Aorta (tissue), 5 donors: ENCODE measurements at regions not wholly inside any gene's neighbourhood (a gene's known extent, or its start where the extent isn't known, plus 50 kb on each side); places are given as distances from the start of the nearest gene placed in this dataset.

Experiments used
- ATAC-seq: fragments of 200-7000 bp; cut with Tn5 transposase; one replicate; pipeline ENCODE4 v1.9.1; 2022; ENCODE audit warnings: moderate library complexity; ENCODE audit not compliant: low FRiP score
- DNase-seq, 2 donors: peaks; one replicate each; pipeline ENCODE4 v3.0.0-alpha.2; 2020
- H3K27ac ChIP-seq, 2 donors: one replicate each; pipeline ENCODE4 v1.5.1; 2013; ENCODE audit warnings: low read length in 2 of 2, mild to moderate bottlenecking in 2 of 2, moderate library complexity in 2 of 2, control low read depth in 1 of 2, inconsistent platforms in 1 of 2, low read depth in 1 of 2
- H3K27me3 ChIP-seq, 2 donors: one replicate each; pipeline ENCODE4 v1.6.1; 2013; ENCODE audit warnings: control low read depth in 1 of 2, low read length in 1 of 2, mild to moderate bottlenecking in 1 of 2, moderate library complexity in 1 of 2; ENCODE audit not compliant: insufficient read depth in 2 of 2, control insufficient read depth in 1 of 2
- H3K36me3 ChIP-seq, 2 donors: one replicate each; pipeline ENCODE4 v1.6.1; 2013; ENCODE audit warnings: control low read depth in 1 of 2, low read length in 1 of 2, mild to moderate bottlenecking in 1 of 2; ENCODE audit not compliant: insufficient read depth in 2 of 2, control insufficient read depth in 1 of 2
- H3K4me1 ChIP-seq, 2 donors: one replicate each; pipeline ENCODE4 v1.6.1; 2013; ENCODE audit warnings: low read length in 2 of 2, control low read depth in 1 of 2, mild to moderate bottlenecking in 1 of 2, moderate library complexity in 1 of 2; ENCODE audit not compliant: insufficient read depth in 2 of 2, control insufficient read depth in 1 of 2
- H3K4me3 ChIP-seq, 2 donors: one replicate each; pipeline ENCODE4 v1.5.1; 2013; ENCODE audit warnings: low read length in 2 of 2, control low read depth in 1 of 2, mild to moderate bottlenecking in 1 of 2
- H3K9me3 ChIP-seq: one replicate; pipeline ENCODE4 v1.6.1; 2013; ENCODE audit warnings: mild to moderate bottlenecking, low read length; ENCODE audit not compliant: control insufficient read depth
- WGBS, 2 donors: extraction: QIAGEN DNeasy Blood & Tissue Kit; methylation state at CpG; one replicate each; pipeline ENCODE4 v1.1.7; 2013; 5-methylcytosine and 5-hydroxymethylcytosine counted together
- intact Hi-C, 2 donors: fragments of 100-400 bp; cut with DNase I; formaldehyde crosslinking; loops; one replicate each; pipeline versions ENCODE4 v1.14.2 to v1.15.0; 2022
- donor health status: healthy with polysubstance abuse.
- donor health status: Bipolar disorder and iron deficiency.
- donor health status: DM: no; HTN: no; CAD: no.
- donor health status: DM: no; HTN: no; CAD: no.
- donor health status: DM: yes; HTN: yes; CAD: no.

DNA sequence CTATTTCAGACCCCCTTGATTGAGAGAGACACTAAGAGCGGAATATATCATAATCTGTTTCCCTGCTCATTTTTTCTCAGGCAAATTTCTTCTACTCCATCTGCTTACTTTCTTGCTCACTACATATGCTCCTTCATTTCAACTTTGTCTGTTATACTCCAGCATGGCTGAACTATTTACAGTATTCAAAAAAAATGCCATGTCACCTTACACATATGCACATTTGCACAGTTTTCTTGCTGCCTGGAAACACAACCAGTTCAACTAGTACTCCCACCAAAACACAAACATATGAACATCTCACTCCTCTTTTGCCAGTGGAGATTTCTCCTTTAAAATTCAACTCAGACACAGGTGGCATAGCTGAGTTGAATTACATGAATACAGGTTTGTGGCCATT is 1142.1 kb upstream of the CADM2 start:
- Histone ChIP-seq H3K36me3 (no peaks in the 10 kb centered on the region), H3K4me1 (no peaks in the 10 kb centered on the region), H3K9me3 (peaks cover 3% of the 10 kb centered on the region), H3K4me3 (no peak overlapping the region), H3K27me3 (no peaks in the 10 kb centered on the region), H3K27ac (no peak overlapping the region)
- intact Hi-C loops = no loop called here
- DNase-seq (no peak), ATAC-seq (no peak)
- WGBS, 2 donors = 84 to 90% methylated on average over 1 of the region's 1 CpG

DNA sequence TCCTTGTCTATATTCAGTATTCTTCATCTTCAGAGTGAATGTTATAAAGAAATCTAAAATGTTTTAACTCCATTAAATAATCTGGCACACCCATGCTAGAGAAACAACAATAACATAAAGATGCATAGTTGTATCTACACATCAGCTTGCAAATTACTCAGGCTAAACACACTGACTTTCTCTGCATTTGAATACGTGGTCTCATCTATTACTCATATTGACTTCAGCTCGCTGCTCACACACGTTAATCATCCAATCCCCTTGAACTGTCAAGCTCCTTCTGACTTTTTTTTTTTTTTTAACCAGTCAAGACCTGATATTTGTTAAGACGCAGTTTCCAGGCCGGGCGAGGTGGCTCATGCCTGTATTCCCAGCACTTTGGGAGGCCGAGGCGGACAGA is 1137.3 kb upstream of the CADM2 start:
- Histone ChIP-seq H3K36me3 (no peaks in the 10 kb centered on the region), H3K27me3 (no peaks in the 10 kb centered on the region), H3K27ac (no peak overlapping the region), H3K4me1 (no peaks in the 10 kb centered on the region), H3K9me3 (peaks cover 1% of the 10 kb centered on the region), H3K4me3 (no peak overlapping the region)
- no peak for ATAC-seq
- intact Hi-C loops = no loop called here
- DNase-seq = no peak
- 76 to 78% methylated on average over 8 of the region's 8 CpGs for WGBS, 2 donors

DNA sequence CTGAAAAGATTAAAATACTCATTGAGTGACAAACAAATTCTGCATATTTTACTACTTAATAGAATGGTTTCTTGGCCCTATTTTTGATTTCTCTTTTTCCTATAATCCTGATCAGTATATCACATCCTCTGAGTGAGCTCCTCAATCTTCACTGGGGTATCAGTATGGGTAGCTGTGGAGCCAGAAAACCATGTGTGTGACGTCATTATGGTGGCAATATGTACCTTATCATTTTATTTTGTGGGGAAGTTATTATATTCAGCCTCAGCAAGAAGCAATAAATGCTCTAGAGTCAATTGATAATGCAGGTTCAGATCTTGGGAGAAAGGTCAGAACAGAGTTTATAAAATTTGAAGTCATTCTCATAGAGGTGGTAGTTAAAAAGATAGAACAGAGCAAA is 1135.7 kb upstream of the CADM2 start:
- ATAC-seq (no peak), DNase-seq (no peak)
- WGBS, 2 donors = 39 to 47% methylated on average over 1 of the region's 1 CpG
- H3K27me3 ChIP-seq = no peaks in the 10 kb centered on the region
- no peaks in the 10 kb centered on the region for H3K4me1 ChIP-seq
- H3K4me3 ChIP-seq = no peak overlapping the region
- H3K9me3 ChIP-seq = no peaks in the 10 kb centered on the region
- no peaks in the 10 kb centered on the region for H3K36me3 ChIP-seq
- intact Hi-C loops = no loop called here
- H3K27ac ChIP-seq = no peak overlapping the region

DNA sequence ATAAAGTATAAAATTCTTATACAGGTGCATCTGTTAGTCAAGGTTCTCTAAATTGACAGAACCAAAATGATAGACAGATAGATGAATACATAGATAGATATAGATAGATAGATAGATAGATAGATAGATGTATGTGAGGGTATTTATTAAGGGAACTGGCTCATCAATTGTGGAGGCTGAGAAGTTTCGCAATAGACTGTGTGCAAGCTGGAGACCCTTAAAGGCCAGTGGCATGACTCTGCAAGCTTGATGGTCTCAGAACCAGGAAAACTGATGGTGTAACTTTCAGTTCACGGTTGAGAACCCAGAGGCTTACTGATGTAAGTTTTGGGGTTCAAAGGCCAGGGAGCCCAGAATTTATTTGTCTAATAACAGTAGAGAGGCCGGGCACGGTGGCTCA is 1123.7 kb upstream of the CADM2 start:
- intact Hi-C loops = no loop called here
- WGBS, 2 donors = 90 to 92% methylated on average over 4 of the region's 4 CpGs
- no peaks in the 10 kb centered on the region for H3K36me3 ChIP-seq
- H3K4me3 ChIP-seq = no peak overlapping the region
- H3K27me3 ChIP-seq = no peaks in the 10 kb centered on the region
- DNase-seq (no peak), ATAC-seq (no peak)
- H3K27ac ChIP-seq = no peak overlapping the region
- no peaks in the 10 kb centered on the region for H3K9me3 ChIP-seq
- H3K4me1 ChIP-seq = no peaks in the 10 kb centered on the region

DNA sequence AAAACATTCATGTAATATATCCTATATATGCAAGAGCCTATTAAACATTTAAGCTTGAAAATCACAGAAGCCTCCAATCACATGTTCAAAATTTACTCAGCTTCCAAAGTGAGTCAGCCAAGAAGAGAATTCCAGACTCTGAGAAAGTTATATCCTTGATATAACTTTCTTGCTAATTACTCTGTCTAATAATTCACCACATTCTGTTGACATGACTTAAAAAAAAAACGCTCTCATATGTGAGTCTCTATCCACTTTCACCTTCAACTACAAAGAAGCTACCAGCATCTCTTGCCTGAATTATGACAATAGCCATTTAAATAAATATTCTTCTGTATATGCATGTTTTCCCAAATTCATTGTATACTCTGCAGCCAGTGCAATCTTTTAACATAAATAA is 1116.3 kb upstream of the CADM2 start:
- intact Hi-C loops = no loop called here
- H3K36me3 ChIP-seq = no peaks in the 10 kb centered on the region
- DNase-seq = no peak
- ATAC-seq = no peak
- no peaks in the 10 kb centered on the region for H3K4me1 ChIP-seq
- no peak overlapping the region for H3K27ac ChIP-seq
- WGBS, 2 donors = 42 to 47% methylated on average over 1 of the region's 1 CpG
- H3K27me3 ChIP-seq = no peaks in the 10 kb centered on the region
- no peak overlapping the region for H3K4me3 ChIP-seq
- no peaks in the 10 kb centered on the region for H3K9me3 ChIP-seq

GRCh38 chr3:83843716-83844115 is 1115.1 kb upstream of the CADM2 start:
- Histone ChIP-seq H3K9me3 (no peaks in the 10 kb centered on the region), H3K4me1 (no peaks in the 10 kb centered on the region), H3K27ac (no peak overlapping the region), H3K27me3 (no peaks in the 10 kb centered on the region), H3K36me3 (no peaks in the 10 kb centered on the region), H3K4me3 (no peak overlapping the region)
- intact Hi-C loops = no loop called here
- no peak for ATAC-seq
- DNase-seq = no peak
- WGBS, 2 donors = 64 to 71% methylated on average over 2 of the region's 2 CpGs

DNA sequence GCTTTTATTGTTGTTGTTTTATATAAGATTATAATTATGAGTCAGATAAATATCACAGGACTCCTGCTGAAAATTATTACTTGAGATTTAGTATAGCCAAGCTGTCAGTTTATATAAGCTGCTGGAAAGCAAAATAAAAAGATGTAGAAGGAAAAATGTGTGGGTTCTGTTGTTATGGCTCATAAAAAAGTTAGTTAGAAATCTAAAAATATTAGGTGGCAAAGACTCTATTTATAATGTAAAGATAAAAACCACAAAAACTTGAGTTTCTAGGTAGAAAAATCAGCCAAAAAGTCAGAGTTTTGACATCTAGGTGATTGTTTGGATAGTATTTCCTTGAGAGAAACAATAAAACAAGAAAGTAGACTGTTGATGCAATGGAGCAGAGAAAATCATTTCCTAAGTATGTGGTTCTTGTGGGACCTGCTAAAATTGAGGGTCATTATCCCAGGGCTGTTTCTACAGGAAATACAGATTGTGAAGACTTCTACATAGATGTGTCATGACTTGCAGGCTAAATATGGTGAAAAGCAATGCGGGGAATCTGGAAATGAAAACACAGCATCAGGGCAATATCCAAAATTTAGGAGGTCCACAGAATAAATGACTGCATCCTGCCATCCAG is 1109.6 kb upstream of the CADM2 start:
- intact Hi-C loops = no loop called here
- H3K4me3 ChIP-seq = no peak overlapping the region
- ATAC-seq (no peak), DNase-seq (no peak)
- H3K4me1 ChIP-seq = no peaks in the 10 kb centered on the region
- H3K36me3 ChIP-seq = no peaks in the 10 kb centered on the region
- no peaks in the 10 kb centered on the region for H3K27me3 ChIP-seq
- H3K9me3 ChIP-seq = no peaks in the 10 kb centered on the region
- WGBS, 2 donors = 32% methylated on average over 1 of the region's 1 CpG
- H3K27ac ChIP-seq = no peak overlapping the region

DNA sequence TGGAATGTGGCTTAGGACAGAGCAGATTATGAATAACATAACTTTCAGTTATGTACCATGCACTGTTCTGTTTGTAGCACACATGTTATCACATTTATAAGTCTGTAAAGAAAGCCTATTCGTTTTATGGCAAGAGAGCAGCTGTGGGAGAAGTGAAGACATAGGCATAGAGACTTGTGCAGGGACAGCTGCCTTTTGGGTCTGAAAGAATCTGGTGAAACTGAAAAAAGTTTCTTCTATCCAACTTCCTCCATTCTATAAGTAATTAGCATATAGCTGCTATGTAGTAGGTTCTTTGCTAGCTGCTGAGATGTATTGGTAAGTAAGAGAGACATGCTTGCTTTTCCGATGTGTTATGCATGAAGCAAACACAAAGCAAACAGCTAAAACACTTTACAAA is 1095.4 kb upstream of the CADM2 start:
- Histone ChIP-seq H3K27me3 (no peaks in the 10 kb centered on the region), H3K27ac (no peak overlapping the region), H3K9me3 (peaks cover 5% of the 10 kb centered on the region), H3K4me1 (no peaks in the 10 kb centered on the region), H3K4me3 (no peak overlapping the region), H3K36me3 (no peaks in the 10 kb centered on the region)
- DNase-seq = no peak
- no peak for ATAC-seq
- intact Hi-C loops = no loop called here
- 67 to 70% methylated on average over 2 of the region's 2 CpGs for WGBS, 2 donors

- whole genome bisulfite sequencing, 2 donors = 75 to 78% methylated on average over 2 of the region's 2 CpGs
- no peak overlapping the region for H3K4me3 ChIP-seq
- H3K36me3 ChIP-seq = no peaks in the 10 kb centered on the region
- ATAC-seq = no peak
- no peaks in the 10 kb centered on the region for H3K4me1 ChIP-seq
- DNase-seq = no peak
- no peaks in the 10 kb centered on the region for H3K27me3 ChIP-seq
- H3K27ac ChIP-seq = no peak overlapping the region
- intact Hi-C loops = no loop called here
- no peaks in the 10 kb centered on the region for H3K9me3 ChIP-seq
These were observed 1089.8 kb upstream of the CADM2 start for GRCh38 chr3:83868909-83869567.
